Rectal smooth muscle tissue (tissue), 1 donor: ENCODE measurements at regions not wholly inside any gene's neighbourhood (a gene's known extent, or its start where the extent isn't known, plus 50 kb on each side); places are given as distances from the start of the nearest gene placed in this dataset.

Experiments used
- H3K27ac ChIP-seq: one replicate; pipeline ENCODE4 v1.7.0; 2013; ENCODE audit warnings: low read depth, low read length, inconsistent platforms
- H3K27me3 ChIP-seq: one replicate; pipeline ENCODE4 v1.7.0; 2013; ENCODE audit warnings: low read length; ENCODE audit not compliant: control insufficient read depth, insufficient read depth
- H3K36me3 ChIP-seq: one replicate; pipeline ENCODE4 v1.7.0; 2013; ENCODE audit warnings: low read length; ENCODE audit not compliant: control insufficient read depth, insufficient read depth
- H3K4me1 ChIP-seq: one replicate; pipeline ENCODE4 v1.7.0; 2013; ENCODE audit warnings: low read length; ENCODE audit not compliant: control insufficient read depth, insufficient read depth
- H3K4me3 ChIP-seq: one replicate; pipeline ENCODE4 v1.7.0; 2013; ENCODE audit warnings: low read length
- H3K9ac ChIP-seq: one replicate; pipeline ENCODE4 v1.7.0; 2013; ENCODE audit warnings: low read length

- Histone ChIP-seq H3K9ac (no peak overlapping the region), H3K27ac (no peak overlapping the region), H3K4me3 (no peak overlapping the region), H3K4me1 (no peaks in the 10 kb centered on the region), H3K27me3 (peaks cover 2% of the 10 kb centered on the region), H3K36me3 (no peaks in the 10 kb centered on the region)
These were observed 189.7 kb upstream of the SDK2 start for GRCh38 chr17:73833775-73834488.

- H3K4me3 ChIP-seq: no peak overlapping the region
- H3K27me3 ChIP-seq: peaks cover 3% of the 10 kb centered on the region
- no peaks in the 10 kb centered on the region for H3K4me1 ChIP-seq
- H3K27ac ChIP-seq: no peak overlapping the region
- no peaks in the 10 kb centered on the region for H3K36me3 ChIP-seq
- no peak overlapping the region for H3K9ac ChIP-seq
These were observed 190.6 kb upstream of the SDK2 start for GRCh38 chr17:73834684-73835343.

GRCh38 chr17:73835605-73836004, 191.4 kb upstream of the SDK2 start:
- no peaks in the 10 kb centered on the region for H3K4me1 ChIP-seq
- no peak overlapping the region for H3K4me3 ChIP-seq
- H3K9ac ChIP-seq: no peak overlapping the region
- H3K27me3 ChIP-seq: peaks cover 3% of the 10 kb centered on the region
- no peaks in the 10 kb centered on the region for H3K36me3 ChIP-seq
- no peak overlapping the region for H3K27ac ChIP-seq

GRCh38 chr17:73838815-73839214, 194.6 kb upstream of the SDK2 start:
- Histone ChIP-seq H3K36me3 (no peaks in the 10 kb centered on the region), H3K27ac (no peak overlapping the region), H3K4me1 (no peaks in the 10 kb centered on the region), H3K4me3 (no peak overlapping the region), H3K9ac (no peak overlapping the region), H3K27me3 (peaks cover 3% of the 10 kb centered on the region)

GRCh38 chr17:73840829-73841228, 196.6 kb upstream of the SDK2 start:
- no peaks in the 10 kb centered on the region for H3K36me3 ChIP-seq
- H3K4me1 ChIP-seq: no peaks in the 10 kb centered on the region
- H3K27ac ChIP-seq: no peak overlapping the region
- H3K9ac ChIP-seq: no peak overlapping the region
- peaks cover 3% of the 10 kb centered on the region for H3K27me3 ChIP-seq
- H3K4me3 ChIP-seq: no peak overlapping the region

- Histone ChIP-seq H3K36me3 (no peaks in the 10 kb centered on the region), H3K4me1 (no peaks in the 10 kb centered on the region), H3K27me3 (peaks cover 3% of the 10 kb centered on the region), H3K9ac (no peak overlapping the region), H3K27ac (no peak overlapping the region), H3K4me3 (no peak overlapping the region)
These were observed 197.3 kb upstream of the SDK2 start for GRCh38 chr17:73841431-73842060.

GRCh38 chr17:73847952-73848351, 203.7 kb upstream of the SDK2 start:
- H3K36me3 ChIP-seq: no peaks in the 10 kb centered on the region
- H3K9ac ChIP-seq: no peak overlapping the region
- no peak overlapping the region for H3K27ac ChIP-seq
- no peaks in the 10 kb centered on the region for H3K27me3 ChIP-seq
- no peaks in the 10 kb centered on the region for H3K4me1 ChIP-seq
- H3K4me3 ChIP-seq: no peak overlapping the region

GRCh38 chr17:73850426-73850825, 206.2 kb upstream of the SDK2 start:
- Histone ChIP-seq H3K4me1 (no peaks in the 10 kb centered on the region), H3K9ac (no peak overlapping the region), H3K36me3 (no peaks in the 10 kb centered on the region), H3K27ac (no peak overlapping the region), H3K4me3 (no peak overlapping the region), H3K27me3 (no peaks in the 10 kb centered on the region)

GRCh38 chr17:73851091-73851490, 206.8 kb upstream of the SDK2 start:
- no peaks in the 10 kb centered on the region for H3K27me3 ChIP-seq
- H3K9ac ChIP-seq: no peak overlapping the region
- H3K4me3 ChIP-seq: no peak overlapping the region
- no peak overlapping the region for H3K27ac ChIP-seq
- no peaks in the 10 kb centered on the region for H3K36me3 ChIP-seq
- no peaks in the 10 kb centered on the region for H3K4me1 ChIP-seq

GRCh38 chr17:73851921-73852320, 207.7 kb upstream of the SDK2 start:
- Histone ChIP-seq H3K27ac (no peak overlapping the region), H3K36me3 (no peaks in the 10 kb centered on the region), H3K27me3 (no peaks in the 10 kb centered on the region), H3K9ac (no peak overlapping the region), H3K4me3 (no peak overlapping the region), H3K4me1 (no peaks in the 10 kb centered on the region)

- Histone ChIP-seq H3K9ac (no peak overlapping the region), H3K36me3 (no peaks in the 10 kb centered on the region), H3K27me3 (no peaks in the 10 kb centered on the region), H3K27ac (no peak overlapping the region), H3K4me3 (no peak overlapping the region), H3K4me1 (no peaks in the 10 kb centered on the region)
These were observed 211.6 kb upstream of the SDK2 start for GRCh38 chr17:73855720-73856333.

- no peak overlapping the region for H3K27ac ChIP-seq
- H3K4me3 ChIP-seq: no peak overlapping the region
- H3K4me1 ChIP-seq: no peaks in the 10 kb centered on the region
- no peak overlapping the region for H3K9ac ChIP-seq
- no peaks in the 10 kb centered on the region for H3K36me3 ChIP-seq
- no peaks in the 10 kb centered on the region for H3K27me3 ChIP-seq
These were observed 212.3 kb upstream of the SDK2 start for GRCh38 chr17:73856556-73856955.
